SK-N-SH (cell line): ENCODE measurements at regions not wholly inside any gene's neighbourhood (a gene's known extent, or its start where the extent isn't known, plus 50 kb on each side); places are given as distances from the start of the nearest gene placed in this dataset.

Experiments used
- USF2 ChIP-seq: fragments of 150-350 bp; IDR thresholded peaks from 2 replicates; pipeline ENCODE4 v1.6.1; 2017; ENCODE audit warnings: antibody characterized with exemption, low read length, low read depth, borderline replicate concordance
- TF ChIP-seq, protein P1 (sequence below): fragments of 200-600 bp; sonication (generic); IDR thresholded peaks from 2 replicates; pipeline ENCODE4 v1.6.1; 2017; ENCODE audit warnings: antibody characterized with exemption, mild to moderate bottlenecking, moderate library complexity

GRCh38 chr22:27310966-27311697 is 490.4 kb downstream of the MN1 start:
- no peak for TF ChIP-seq USF2
- TF ChIP-seq, protein P1, sequence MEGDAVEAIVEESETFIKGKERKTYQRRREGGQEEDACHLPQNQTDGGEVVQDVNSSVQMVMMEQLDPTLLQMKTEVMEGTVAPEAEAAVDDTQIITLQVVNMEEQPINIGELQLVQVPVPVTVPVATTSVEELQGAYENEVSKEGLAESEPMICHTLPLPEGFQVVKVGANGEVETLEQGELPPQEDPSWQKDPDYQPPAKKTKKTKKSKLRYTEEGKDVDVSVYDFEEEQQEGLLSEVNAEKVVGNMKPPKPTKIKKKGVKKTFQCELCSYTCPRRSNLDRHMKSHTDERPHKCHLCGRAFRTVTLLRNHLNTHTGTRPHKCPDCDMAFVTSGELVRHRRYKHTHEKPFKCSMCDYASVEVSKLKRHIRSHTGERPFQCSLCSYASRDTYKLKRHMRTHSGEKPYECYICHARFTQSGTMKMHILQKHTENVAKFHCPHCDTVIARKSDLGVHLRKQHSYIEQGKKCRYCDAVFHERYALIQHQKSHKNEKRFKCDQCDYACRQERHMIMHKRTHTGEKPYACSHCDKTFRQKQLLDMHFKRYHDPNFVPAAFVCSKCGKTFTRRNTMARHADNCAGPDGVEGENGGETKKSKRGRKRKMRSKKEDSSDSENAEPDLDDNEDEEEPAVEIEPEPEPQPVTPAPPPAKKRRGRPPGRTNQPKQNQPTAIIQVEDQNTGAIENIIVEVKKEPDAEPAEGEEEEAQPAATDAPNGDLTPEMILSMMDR: no peak
